Hematopoietic multipotent progenitor cell treated with erythropoietin and hydrocortisone succinate and interleukin-3 and kit ligand, for 15 days (in vitro differentiated cells): ENCODE measurements at regions not wholly inside any gene's neighbourhood (a gene's known extent, or its start where the extent isn't known, plus 50 kb on each side); places are given as distances from the start of the nearest gene placed in this dataset.

Experiments
- DNase-seq: peaks from one replicate; pipeline ENCODE4 v3.0.0-alpha.2; 2015; ENCODE audit warnings: low spot score

DNA sequence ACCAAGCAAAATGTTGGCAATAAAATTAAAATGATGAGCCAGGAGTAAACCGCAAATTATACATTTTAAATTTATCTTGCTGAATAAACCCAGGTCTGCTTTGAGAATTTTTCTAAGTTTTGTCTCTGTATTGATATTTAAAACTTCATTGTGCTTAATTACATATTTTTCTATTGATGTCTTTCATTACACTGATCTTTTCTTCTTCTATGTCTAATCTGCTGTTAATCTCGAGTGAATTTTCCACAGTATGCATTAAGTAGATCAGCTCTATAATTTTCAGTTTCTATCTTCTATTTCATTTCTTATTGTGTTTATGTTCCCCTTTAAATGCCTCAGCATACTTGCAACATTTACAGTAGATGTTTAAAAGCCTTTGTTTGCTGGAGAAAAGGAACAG, 918.7 kb downstream of the FAT4 start:
- no peak for DNase-seq

DNA sequence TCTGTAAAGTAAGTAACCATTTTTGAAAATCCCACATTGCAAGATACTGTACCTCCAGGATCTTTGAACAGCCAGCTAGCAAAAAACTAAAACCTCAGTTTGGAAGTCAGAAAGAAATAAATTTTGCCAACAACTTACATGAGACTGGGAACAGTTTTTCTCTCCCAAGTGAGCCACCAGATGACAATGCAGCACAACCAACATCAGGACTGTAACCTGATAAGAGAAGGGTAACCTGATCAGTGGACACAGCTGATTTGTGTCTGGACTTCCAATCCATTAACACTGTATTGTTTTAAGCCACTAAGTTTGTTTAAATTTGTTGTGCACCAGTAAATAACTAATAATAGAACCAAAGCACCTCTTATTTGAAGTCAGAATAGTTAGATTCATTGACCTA, 923.3 kb downstream of the FAT4 start:
- no peak for DNase-seq

GRCh38 chr4:126241634-126242033, 926.9 kb downstream of the FAT4 start:
- no peak for DNase-seq

DNA sequence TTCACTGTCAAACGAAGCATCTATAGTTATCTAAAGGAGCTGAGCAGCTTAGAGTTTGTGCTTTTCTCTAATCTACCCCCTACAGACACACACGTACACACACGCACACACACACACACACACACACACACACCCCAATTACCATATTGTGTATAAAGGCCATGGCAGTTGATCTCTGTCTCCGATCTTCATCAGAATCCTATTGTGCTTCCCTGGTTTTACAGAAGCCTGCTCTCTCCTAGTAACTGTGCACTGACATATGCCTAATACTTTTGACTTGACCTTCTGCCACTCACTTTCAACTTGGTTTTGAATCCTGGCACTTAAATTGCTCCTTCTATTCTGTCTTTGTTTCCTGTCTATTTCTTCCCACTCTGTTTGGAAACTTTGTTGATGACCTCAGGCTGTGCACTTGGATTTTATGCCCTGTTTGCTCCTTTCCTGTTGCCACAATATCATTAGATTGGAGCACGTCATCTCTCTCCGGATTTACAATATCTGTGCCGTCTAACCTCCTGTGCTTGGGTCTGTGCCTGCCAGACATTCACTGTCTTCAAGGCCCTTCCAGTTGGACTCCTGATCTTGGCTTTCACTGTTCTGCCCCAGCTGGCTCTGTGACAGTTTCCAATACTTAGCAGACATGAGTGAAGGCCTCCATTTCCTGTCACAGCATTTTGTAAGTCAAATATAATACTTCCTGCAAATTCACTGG, 928.1 kb downstream of the FAT4 start:
- DNase-seq: no peak

GRCh38 chr4:126247409-126247808, 932.7 kb downstream of the FAT4 start:
- DNase-seq: no peak

- DNase-seq: no peak
These were observed 935.3 kb downstream of the FAT4 start for GRCh38 chr4:126250006-126250405.

- DNase-seq: no peak
These were observed 936.4 kb downstream of the FAT4 start for GRCh38 chr4:126251169-126251568.

DNA sequence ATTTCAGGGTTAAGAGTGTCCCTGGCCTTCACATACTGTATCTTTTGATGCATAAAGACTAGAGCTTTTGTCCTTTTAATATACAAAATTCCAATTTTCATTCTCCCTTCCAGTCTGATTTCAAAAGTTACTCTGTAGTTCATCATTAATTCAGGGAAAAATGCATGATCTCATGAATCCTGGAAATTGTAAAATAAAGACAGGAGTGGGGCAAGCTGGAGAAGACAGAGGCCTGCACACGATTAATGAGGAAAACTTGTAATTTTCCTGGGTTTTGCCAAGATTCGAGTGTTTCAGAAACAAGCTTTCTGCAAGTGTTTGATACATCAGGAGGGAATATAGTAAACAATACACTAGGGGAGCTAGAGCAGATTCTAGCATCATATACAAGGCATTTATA, 947.9 kb downstream of the FAT4 start:
- DNase-seq: no peak

- DNase-seq: no peak
These were observed 950.1 kb downstream of the FAT4 start for GRCh38 chr4:126264839-126265238.

DNA sequence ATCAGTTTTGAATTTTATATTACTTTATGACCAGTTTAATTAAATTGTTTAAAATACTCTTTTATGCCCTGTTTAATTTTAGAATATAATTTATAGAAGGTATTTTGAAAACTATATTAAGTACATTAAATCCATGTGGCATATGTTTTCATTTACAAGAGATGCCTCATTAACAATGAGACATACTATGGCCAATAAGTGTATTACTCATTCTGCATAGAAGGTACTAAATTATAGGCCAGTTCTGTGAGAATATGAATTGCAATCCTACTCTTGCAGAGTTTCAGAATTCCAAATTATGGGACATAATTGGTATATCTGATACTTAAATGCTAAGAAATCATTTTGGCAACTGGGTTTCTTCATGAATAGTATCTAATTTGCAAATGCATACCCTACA, 951.1 kb downstream of the FAT4 start:
- no peak for DNase-seq

GRCh38 chr4:126267689-126268088, 952.9 kb downstream of the FAT4 start:
- DNase-seq: no peak

DNA sequence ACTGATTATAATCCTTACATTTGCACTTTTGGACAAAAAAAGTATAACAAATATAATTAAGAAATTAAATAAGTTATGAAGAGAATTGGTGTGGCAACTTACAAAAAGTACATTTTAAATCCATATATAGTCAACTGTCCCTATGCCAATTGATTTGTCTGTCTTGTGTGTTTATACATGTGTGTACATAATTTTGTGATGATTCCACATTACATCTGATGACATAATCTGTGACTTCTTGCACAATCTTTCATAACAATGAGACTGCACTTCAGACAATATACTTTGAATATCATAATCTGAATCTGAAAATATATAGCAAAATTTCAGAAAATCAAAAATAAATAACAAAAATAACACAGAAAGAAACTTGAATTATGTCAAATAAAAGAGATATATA, 953.4 kb downstream of the FAT4 start:
- no peak for DNase-seq

- no peak for DNase-seq
These were observed 954.4 kb downstream of the FAT4 start for GRCh38 chr4:126269106-126269505.

- no peak for DNase-seq
These were observed 956.5 kb downstream of the FAT4 start for GRCh38 chr4:126271292-126271691.

DNA sequence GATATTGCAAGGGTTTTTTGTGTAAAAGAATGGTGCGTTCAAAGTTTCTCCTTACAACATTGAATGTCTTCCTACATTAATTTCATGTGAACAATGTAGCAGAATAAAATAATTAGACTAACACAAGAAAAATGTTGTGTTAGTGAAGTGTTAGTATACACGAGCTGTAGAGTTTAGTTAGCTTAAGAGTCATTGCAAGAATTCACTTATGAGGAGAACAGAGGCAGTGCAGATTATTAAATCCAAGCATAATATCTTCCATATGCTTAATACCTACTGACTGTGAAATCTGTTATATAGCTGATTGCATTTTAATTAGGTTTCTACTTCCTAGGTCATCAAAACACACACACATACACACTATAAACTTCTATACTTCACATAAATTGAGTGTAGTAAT, 959.0 kb downstream of the FAT4 start:
- no peak for DNase-seq

GRCh38 chr4:126291886-126292285, 977.1 kb downstream of the FAT4 start:
- DNase-seq: no peak

DNA sequence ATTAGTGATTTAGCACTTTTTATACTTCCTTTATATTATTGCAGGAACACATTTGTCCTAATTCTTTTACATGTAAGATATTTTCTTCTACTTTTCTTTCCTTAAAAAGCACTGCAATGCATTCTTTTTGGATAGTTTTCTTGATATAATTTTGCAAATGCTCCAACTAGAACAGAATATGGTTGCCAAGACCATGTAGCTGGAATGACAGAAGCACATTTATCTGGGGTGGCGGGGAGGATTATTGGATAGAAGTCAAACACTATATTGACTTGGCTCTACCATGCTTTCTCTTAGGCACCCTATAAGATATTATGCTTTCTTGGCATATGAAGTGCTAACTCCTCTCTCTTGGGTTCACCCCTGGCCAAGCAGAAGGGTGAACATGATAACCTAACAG, 983.5 kb downstream of the FAT4 start:
- no peak for DNase-seq

DNA sequence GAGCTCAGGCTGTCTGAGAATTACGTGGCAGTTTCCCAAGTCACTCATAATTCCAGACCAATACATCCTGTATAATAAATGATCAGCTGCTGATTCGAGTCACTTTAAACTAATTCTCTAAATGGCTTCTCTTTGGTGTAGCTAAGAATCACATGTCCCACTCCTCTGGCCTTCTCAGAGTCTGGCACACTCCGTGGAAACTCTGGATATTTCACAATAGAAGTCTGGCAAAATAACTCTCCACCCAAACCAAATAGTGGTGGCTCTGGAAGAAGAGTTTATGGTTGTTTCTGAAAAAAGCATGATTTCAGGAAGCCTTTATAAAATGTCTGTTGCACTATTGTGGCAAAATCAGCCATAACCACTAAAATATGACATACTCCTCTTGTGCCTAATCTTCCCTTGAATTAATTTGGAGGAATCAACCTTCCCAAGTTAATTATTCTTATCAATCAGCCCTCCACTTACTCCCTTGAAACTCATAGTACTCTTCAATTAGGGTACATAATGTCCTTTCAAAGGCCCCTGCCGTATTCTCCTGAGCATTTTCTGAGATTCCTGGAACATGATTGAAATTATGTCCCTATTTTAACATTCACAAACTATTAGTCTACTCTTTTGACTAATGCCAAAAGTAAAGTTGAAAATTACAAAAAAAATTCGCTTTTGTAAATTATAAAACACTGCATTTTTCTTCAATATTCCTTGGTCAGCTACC, 991.6 kb downstream of the FAT4 start:
- DNase-seq: no peak

DNA sequence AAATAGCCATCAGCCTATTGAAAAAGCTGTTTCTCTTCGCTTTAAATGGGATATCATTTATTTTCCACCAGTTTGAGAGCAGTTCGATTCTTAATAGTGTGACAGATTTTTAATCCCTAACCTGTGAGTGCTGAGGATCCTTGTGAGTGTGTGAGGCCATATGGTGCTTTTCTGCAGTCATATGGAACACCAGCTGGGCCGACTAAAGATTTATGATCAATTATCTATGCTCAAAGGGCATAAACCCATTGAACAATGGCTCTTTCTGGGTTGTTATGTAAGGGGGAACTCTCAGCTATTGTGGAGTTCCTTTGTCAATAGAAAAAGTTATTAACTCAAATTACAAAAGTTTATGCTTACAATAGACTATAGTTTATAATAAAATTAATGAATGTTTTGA, 1003.6 kb downstream of the FAT4 start:
- no peak for DNase-seq

- no peak for DNase-seq
These were observed 1014.2 kb downstream of the FAT4 start for GRCh38 chr4:126328914-126329313.

DNA sequence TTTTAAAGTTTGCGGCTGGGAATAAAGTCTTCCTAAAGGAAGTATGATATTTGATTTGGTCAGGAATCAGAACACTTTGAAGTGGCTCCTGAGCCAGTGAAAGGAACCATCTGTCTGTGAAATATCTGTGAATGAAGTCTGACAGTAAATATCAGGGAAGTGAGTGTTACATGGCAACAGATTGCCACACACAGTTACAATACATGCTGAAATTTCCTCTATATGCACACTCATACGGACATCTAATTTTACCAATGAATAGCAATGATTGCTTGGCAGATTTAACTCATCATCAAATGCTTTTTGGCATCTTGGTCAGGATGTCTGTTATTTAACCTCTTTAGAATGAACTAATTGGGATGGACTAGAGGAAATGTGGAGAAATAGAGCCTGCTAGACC, 1023.8 kb downstream of the FAT4 start:
- no peak for DNase-seq

GRCh38 chr4:126341927-126342326, 1027.2 kb downstream of the FAT4 start:
- DNase-seq: no peak

DNA sequence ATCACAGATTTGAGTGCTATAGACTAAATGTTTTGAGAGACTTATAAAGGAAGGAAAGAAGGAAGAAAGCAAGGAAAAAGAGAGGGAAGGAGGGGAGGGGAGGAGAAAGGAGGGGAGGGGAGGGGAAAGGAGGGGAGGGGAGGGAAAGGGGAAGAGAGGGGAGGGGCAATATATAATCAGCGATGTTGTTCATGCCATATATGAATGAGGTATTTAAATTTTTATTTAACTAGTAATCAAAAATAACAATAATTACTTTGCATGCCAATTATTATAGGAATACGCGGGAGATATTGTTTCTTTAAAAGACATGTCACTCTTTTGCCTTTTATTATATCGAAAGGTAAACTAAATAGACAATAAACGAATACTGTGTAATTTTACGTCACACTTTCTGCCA, 1029.7 kb downstream of the FAT4 start:
- no peak for DNase-seq

DNA sequence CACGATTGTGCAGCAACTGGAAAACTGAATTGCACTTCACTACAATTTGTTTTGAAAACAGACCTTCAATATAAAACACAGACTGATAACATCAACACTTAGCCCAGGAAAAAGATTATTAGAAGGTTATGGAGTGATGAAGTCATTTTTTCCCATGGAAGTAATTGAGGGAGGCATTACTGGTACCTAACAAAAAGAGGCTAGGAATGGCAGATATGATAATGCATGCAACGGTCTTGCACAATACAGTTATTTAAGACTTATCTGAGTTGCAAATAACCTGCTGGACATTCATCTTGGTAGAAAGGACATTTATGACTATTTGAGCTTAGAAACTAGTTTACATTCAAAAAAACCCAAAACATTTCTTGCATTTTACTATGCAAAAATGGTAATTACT, 1031.9 kb downstream of the FAT4 start:
- no peak for DNase-seq
